Tongue (tissue), 1 donor: ENCODE measurements at regions not wholly inside any gene's neighbourhood (a gene's known extent, or its start where the extent isn't known, plus 50 kb on each side); places are given as distances from the start of the nearest gene placed in this dataset.

Source experiments
- DNase-seq: peaks from one replicate; pipeline ENCODE4 v3.0.0-alpha.2; 2015

GRCh38 chr20:20877079-20877478, 164.6 kb upstream of the RALGAPA2 start:
- no peak for DNase-seq

- DNase-seq = no peak
Observed at GRCh38 chr20:20875716-20876115, 163.3 kb upstream of the RALGAPA2 start.

DNA sequence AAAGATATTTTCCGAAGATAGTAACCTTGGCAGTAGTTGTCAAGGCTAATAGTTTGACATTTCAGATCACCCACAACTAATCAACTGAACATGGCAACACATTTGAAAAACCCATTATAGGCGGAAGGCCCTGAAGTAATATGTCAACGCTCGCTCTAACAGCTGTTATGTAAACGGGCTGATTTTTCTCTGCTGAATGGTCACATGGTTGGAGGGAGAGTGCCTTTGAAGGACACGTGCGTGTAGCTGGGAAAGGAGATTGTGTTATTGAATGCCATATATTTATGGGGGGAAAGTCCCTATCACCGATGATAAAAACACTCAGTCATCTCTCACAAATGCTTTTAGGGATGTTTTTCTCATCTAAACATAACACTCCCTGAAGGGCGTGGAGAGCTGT, 160.0 kb upstream of the RALGAPA2 start:
- no peak for DNase-seq

DNA sequence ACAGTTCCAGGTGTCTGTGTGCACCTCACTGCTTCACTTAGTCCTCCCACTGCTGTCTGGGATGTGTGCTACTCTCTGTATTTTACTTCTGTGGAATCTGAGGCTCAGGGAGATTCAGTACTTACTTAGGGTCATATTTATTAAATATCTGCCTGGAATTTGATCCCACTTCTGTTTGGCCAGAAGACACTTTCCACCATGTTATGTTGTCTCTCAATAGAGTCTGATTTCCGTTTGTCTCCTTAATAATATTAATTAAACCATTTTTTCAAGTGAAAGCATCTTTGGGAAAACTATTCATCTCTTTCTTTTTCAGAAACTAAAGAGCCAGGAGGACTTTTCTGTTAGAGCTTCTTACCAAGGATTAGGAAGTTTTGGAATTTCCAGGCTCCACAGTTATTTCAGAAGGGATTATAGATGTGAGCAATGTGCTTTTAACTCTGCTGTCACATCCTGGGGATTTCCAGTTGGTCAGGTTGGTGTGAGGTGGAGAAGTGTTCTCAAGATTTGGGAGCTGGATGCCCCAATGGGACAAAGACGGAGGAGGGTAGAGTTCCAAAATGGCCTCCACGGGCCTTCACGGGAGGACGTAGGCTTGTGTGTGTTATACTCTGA, 156.8 kb upstream of the RALGAPA2 start:
- no peak for DNase-seq

GRCh38 chr20:20864351-20865096, 152.1 kb upstream of the RALGAPA2 start:
- DNase-seq = peak; percentile 77

GRCh38 chr20:20860078-20860806, 147.8 kb upstream of the RALGAPA2 start:
- peak; percentile 95 for DNase-seq

GRCh38 chr20:20859510-20859909, 147.1 kb upstream of the RALGAPA2 start:
- no peak for DNase-seq

DNA sequence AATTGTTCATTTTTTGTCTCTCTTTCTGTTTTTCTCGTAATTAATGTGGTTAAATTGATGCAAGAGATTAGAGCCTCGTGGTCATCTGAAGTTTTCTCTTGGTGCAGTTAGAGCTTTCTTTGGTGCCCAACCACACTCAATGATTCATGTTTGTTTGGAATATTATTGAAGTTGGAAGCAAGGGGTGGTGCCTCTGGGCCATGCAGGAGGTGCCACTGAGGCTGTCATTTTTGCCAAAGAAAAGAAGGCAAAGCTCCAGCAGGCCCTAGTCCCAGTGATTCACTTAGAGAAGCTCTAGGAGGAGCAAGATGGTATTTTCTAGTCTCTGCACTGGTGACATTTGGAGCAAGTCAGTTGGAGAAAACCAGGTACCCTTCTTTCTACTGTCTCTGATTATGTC, 144.5 kb upstream of the RALGAPA2 start:
- no peak for DNase-seq

DNA sequence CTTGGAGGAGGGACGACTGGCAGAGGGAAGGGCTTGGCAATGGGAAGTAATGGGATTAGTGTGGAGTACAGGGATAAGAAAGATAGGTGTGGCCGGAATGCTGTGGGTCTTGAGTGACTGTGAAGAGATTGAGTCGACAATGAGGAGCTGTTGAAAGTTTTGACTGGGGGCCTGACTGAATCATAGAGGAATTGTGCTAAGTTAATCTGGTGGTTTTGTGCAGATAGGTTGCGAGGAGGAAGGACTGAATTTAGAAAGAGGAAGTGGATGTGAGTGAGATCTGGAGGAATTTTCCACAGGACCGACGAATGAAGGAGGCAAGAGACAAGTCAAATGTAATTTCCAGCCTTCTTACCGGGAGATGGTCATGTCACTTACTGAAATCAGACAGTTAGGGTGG, 143.9 kb upstream of the RALGAPA2 start:
- DNase-seq = no peak

DNA sequence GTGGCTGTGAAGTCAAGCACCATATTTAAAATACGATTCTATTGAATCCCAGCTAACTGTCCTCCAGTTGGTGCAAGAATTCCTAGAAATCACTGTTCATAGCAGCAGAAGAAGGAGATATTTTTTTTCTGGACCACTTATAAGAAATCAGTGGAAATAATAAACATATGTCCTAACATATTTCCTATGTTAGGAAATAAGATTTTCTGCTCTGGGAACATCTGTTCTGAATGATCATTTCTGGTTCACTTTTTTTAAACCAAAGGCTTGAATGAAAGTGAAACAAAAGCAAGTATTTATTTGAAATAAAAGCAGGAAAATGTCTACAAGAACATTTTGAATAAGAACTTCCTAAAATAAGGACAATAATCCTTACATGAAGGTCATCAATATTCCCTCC, 138.9 kb upstream of the RALGAPA2 start:
- DNase-seq = peak; percentile 17

- no peak for DNase-seq
Observed at GRCh38 chr20:20850407-20850806, 138.0 kb upstream of the RALGAPA2 start.

GRCh38 chr20:20849161-20849560, 136.7 kb upstream of the RALGAPA2 start:
- peak; percentile 39 for DNase-seq

DNA sequence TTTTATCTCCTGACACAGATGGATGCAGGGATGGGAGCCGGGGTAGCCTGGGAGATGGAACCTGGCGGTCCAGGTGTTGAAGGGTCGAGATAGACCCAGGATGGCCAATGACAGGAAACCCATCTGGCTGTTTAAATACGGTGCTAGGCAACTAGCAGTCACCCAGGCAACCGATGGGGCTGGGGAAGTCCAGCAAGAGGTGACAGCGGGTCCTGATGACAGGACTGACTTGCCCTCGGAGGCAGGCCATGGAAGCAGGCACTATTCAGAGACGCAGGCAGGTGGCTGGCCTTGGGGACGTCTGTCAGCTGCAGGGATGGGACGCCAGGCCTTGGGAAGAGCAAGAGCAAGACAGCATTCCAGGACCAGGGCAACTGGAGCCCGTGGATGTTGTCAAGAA, 135.4 kb upstream of the RALGAPA2 start:
- no peak for DNase-seq

DNA sequence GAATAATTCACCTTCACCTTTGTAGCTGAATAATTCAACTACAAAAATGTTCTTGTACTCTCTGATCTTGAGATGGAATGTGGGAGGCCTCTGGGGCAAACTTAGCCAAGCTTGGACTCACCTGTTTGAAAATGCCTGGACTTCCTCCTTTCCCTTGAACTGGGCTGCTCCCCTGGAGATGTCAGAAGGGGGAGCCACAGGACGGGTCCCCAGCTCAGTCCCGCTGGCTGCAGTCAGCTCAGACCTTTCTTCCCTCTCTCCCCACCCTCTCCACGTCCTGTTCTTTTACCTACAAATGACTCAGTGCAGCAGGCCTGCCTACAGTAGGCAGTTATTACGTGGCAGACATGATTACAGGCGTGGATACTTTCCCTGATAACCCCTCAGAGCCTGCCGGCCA, 131.5 kb upstream of the RALGAPA2 start:
- DNase-seq = no peak

GRCh38 chr20:20839771-20840170, 127.3 kb upstream of the RALGAPA2 start:
- DNase-seq = no peak

- peak; percentile 82 for DNase-seq
Observed at GRCh38 chr20:20837574-20838021, 125.2 kb upstream of the RALGAPA2 start.

DNA sequence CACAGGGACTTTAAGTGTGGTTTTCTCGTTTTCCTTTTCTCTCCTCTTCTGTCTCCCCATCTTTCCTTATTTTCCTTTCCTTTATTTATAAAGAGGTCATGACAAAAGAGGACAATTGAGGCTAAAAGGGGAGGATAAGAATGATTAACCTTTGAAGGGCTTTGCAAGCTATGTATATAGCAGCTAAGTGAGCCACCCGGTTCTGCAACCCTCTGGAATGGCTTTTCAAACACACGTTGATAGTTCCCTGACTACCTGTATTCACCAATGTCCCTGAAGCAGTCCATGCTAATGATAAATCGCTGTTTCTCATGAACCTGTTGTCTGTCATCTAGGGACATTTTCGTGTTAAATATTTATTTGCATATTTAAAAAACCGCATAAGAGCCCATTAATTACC, 124.4 kb upstream of the RALGAPA2 start:
- no peak for DNase-seq

DNA sequence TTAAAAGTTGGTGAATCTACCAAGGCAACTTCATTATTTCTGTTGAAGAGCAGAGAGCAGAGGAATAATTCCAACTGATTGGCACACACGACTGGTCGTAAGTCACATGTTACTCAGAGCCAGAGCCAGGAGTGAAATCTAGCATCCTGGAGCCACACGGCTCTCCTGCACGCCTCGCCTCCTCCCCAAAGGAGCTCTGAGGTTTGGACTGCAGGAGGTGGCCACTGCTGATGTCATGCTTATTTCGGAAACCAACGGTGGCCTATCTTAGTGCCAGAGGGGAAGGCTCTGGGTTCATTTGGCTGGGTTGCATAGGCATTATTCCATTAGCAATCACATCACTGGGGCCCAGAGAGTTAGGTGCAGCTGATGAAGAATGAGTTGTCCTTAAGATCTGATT, 123.5 kb upstream of the RALGAPA2 start:
- DNase-seq = no peak

DNA sequence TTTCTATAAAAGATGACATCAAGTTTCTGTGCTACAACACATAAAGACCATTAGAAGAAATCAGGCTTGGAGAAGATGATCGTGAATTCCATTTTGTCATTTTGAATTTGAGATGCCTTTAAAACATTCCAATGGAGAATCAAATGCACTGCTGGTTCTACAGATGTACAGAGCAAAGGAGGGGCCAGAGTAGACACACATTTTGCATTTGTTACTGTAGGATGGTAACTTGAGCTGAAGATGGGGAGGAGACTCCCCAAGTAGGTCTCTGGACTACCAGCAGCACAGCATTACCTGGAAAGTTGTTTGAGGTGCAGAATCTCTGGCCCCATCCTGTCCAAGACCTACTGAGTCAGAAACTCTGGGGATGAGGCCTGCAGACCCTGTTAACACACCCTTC, 121.6 kb upstream of the RALGAPA2 start:
- DNase-seq = no peak

- DNase-seq = no peak
Observed at GRCh38 chr20:20832715-20833114, 120.3 kb upstream of the RALGAPA2 start.

DNA sequence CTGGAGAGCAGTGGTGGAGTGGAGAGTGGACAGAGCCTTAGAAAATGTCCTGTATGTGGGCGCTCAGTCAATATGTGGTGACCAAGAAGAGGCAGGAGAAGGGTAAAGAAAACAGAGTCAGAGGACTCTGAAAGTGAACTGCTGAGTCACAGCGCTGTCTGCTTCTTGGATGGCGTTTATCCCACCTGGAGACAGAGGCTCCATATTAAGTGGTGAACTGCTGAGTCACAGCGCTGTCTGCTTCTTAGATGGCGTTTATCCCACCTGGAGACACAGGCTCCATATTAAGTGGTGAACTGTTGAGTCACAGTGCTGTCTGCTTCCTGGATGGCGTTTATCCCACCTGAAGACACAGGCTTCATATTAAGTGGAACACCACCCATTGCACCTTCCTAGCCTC, 119.3 kb upstream of the RALGAPA2 start:
- no peak for DNase-seq

GRCh38 chr20:20829681-20830080, 117.2 kb upstream of the RALGAPA2 start:
- DNase-seq = no peak

GRCh38 chr20:20827992-20828597, 115.7 kb upstream of the RALGAPA2 start:
- DNase-seq = peak; percentile 11
